SK-N-SH treated with all-trans-retinoic acid at 6 μM for 48 hours (cell line): ENCODE measurements at regions not wholly inside any gene's neighbourhood (a gene's known extent, or its start where the extent isn't known, plus 50 kb on each side); places are given as distances from the start of the nearest gene placed in this dataset.

ENCODE experiments used
- ATAC-seq: fragments of 200-7000 bp; cut with Tn5 transposase; 3 replicates; pipeline ENCODE4 v1.9.1; 2020; ENCODE audit warnings: mild to moderate bottlenecking, moderate library complexity
- ARNTL ChIP-seq: fragments of 450-650 bp; formaldehyde crosslinking; IDR thresholded peaks from 2 replicates; pipeline ENCODE4 v1.5.0; 2020; ENCODE audit warnings: low read depth, mild to moderate bottlenecking, moderate library complexity, borderline replicate concordance
- CREB5 ChIP-seq: fragments of 250-450 bp; sonication (Bioruptor Pico); IDR thresholded peaks from 2 replicates; pipeline ENCODE4 v1.5.1; 2020; ENCODE audit warnings: low read depth, mild to moderate bottlenecking, moderate library complexity
- CSDC2 ChIP-seq: fragments of 250-450 bp; sonication (Bioruptor Pico); IDR thresholded peaks from 2 replicates; pipeline ENCODE4 v1.5.0; 2020; ENCODE audit warnings: mild to moderate bottlenecking, moderate library complexity
- ESRRG ChIP-seq: fragments of 250-450 bp; sonication (Bioruptor Pico); IDR thresholded peaks from 2 replicates; pipeline ENCODE4 v1.6.1; 2021; ENCODE audit warnings: mild to moderate bottlenecking
- GLIS3 ChIP-seq: fragments of 250-450 bp; sonication (Bioruptor Pico); IDR thresholded peaks from 2 replicates; pipeline ENCODE4 v1.5.0; 2020; ENCODE audit warnings: mild to moderate bottlenecking, moderate library complexity
- ISL1 ChIP-seq: fragments of 250-450 bp; sonication (Bioruptor Pico); IDR thresholded peaks from 2 replicates; pipeline ENCODE4 v2.1.2; 2022; ENCODE audit warnings: mild to moderate bottlenecking, moderate library complexity
- OSR1 ChIP-seq: fragments of 250-450 bp; sonication (Bioruptor Pico); IDR thresholded peaks from 2 replicates; pipeline ENCODE4 v1.8.0; 2022; ENCODE audit warnings: moderate library complexity, mild to moderate bottlenecking, inconsistent platforms
- PATZ1 ChIP-seq: fragments of 250-450 bp; sonication (Bioruptor Pico); IDR thresholded peaks from 2 replicates; pipeline ENCODE4 v1.8.0; 2020; ENCODE audit warnings: mild to moderate bottlenecking, moderate library complexity, borderline replicate concordance
- PPARA ChIP-seq: fragments of 250-450 bp; sonication (Bioruptor Pico); IDR thresholded peaks from 2 replicates; pipeline ENCODE4 v1.5.0; 2020; ENCODE audit warnings: mild to moderate bottlenecking, borderline replicate concordance
- RARB ChIP-seq: fragments of 250-450 bp; sonication (Bioruptor Pico); IDR thresholded peaks from 2 replicates; pipeline ENCODE4 v1.8.0; 2021; ENCODE audit warnings: mild to moderate bottlenecking, moderate library complexity
- SNAI2 ChIP-seq: fragments of 250-450 bp; sonication (Bioruptor Pico); IDR thresholded peaks from 2 replicates; pipeline ENCODE4 v1.5.0; 2020; ENCODE audit warnings: mild to moderate bottlenecking, moderate library complexity
- TCF4 ChIP-seq: fragments of 250-450 bp; sonication (Bioruptor Pico); IDR thresholded peaks from 2 replicates; pipeline ENCODE4 v1.8.0; 2021; ENCODE audit warnings: mild to moderate bottlenecking, moderate library complexity, borderline replicate concordance
- ZC3H10 ChIP-seq: fragments of 250-450 bp; sonication (Bioruptor Pico); IDR thresholded peaks from 2 replicates; pipeline ENCODE4 v1.5.1; 2021; ENCODE audit warnings: mild to moderate bottlenecking, moderate library complexity
- ZFP3 ChIP-seq: fragments of 250-450 bp; sonication (Bioruptor Pico); IDR thresholded peaks from 2 replicates; pipeline ENCODE4 v1.5.0; 2020; ENCODE audit warnings: mild to moderate bottlenecking, moderate library complexity
- ZFP30 ChIP-seq: fragments of 450-650 bp; formaldehyde crosslinking; IDR thresholded peaks from 2 replicates; pipeline ENCODE4 v1.5.0; 2022; ENCODE audit warnings: mild to moderate bottlenecking, moderate library complexity
- ZNF565 ChIP-seq: fragments of 450-650 bp; formaldehyde crosslinking; conservative IDR thresholded peaks from 2 replicates; pipeline ENCODE4 v1.5.0; 2020; ENCODE audit warnings: low read depth, mild to moderate bottlenecking, moderate library complexity
- ZNF70 ChIP-seq: fragments of 450-650 bp; formaldehyde crosslinking; IDR thresholded peaks from 2 replicates; pipeline ENCODE4 v1.5.0; 2020; ENCODE audit warnings: mild to moderate bottlenecking, moderate library complexity
- ZNF8 ChIP-seq: fragments of 450-650 bp; formaldehyde crosslinking; IDR thresholded peaks from 2 replicates; pipeline ENCODE4 v1.5.0; 2020; ENCODE audit warnings: mild to moderate bottlenecking, moderate library complexity
- TF ChIP-seq, protein P1 (sequence below): fragments of 250-450 bp; sonication (Bioruptor Pico); IDR thresholded peaks from 2 replicates; pipeline ENCODE4 v1.8.0; 2021; ENCODE audit warnings: low read depth, mild to moderate bottlenecking, moderate library complexity, borderline replicate concordance

DNA sequence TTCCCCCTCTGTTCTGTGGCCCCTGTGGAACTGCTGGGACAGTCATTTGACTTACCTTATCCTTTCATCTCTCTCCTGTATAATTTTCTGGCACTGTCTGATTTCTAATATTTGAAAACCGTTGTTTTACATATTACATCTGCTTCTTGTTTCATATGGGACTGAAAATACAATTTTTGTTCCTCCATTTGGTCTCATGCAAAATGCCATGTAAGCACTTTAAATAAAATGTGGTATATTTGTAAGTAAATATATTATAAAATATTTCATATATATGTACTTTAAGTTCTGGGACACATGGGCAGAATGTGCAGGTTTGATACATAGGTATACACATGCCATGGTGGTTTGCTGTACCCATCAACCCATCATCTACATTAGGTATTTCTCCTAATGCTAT lies 93.9 kb upstream of the PLPPR5 start:
- TF ChIP-seq ZNF70 (CRISPR knock-in tag) (no peak), ESRRG (CRISPR knock-in tag) (no peak), ARNTL (CRISPR knock-in tag) (no peak), ZFP3 (CRISPR knock-in tag) (no peak), ISL1 (CRISPR knock-in tag) (no peak), ZNF8 (CRISPR knock-in tag) (no peak), CSDC2 (CRISPR knock-in tag) (no peak), ZC3H10 (no peak), GLIS3 (CRISPR knock-in tag) (no peak), SNAI2 (CRISPR knock-in tag) (no peak)
- ATAC-seq = no peak

DNA sequence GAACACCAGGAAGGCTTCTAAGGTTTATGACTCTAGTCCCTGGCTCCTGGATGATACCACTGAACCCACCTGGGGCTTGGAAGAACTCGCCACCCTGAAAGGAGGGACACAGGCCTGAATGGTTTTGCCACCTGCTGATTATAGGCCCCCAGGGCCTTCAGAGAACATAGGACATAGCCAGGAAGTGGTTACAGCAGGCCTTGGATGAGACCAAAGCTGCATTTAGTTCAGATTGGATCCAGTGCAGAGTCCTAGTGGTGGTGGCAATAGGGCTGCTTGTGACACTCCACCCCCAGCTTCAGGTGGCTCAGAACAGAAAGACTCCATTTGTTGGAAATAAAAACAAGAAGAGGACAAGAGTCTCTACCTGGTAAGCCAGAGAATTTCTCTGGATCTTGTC lies 101.6 kb upstream of the PLPPR5 start:
- TF ChIP-seq ESRRG (CRISPR knock-in tag) (no peak), CSDC2 (CRISPR knock-in tag) (no peak), ISL1 (CRISPR knock-in tag) (no peak), CREB5 (no peak), ZC3H10 (no peak)
- TF ChIP-seq, all 23 proteins: peak for 0
- ATAC-seq = no peak

- ATAC-seq = no peak
- TF ChIP-seq ZNF8 (CRISPR knock-in tag) (no peak), ZNF70 (CRISPR knock-in tag) (no peak), CSDC2 (CRISPR knock-in tag) (no peak), PATZ1 (CRISPR knock-in tag) (no peak), ARNTL (CRISPR knock-in tag) (no peak), CREB5 (no peak)
- TF ChIP-seq, all 23 proteins: peak for 0
Observed at GRCh38 chr1:99107680-99108079, 103.0 kb upstream of the PLPPR5 start.

DNA sequence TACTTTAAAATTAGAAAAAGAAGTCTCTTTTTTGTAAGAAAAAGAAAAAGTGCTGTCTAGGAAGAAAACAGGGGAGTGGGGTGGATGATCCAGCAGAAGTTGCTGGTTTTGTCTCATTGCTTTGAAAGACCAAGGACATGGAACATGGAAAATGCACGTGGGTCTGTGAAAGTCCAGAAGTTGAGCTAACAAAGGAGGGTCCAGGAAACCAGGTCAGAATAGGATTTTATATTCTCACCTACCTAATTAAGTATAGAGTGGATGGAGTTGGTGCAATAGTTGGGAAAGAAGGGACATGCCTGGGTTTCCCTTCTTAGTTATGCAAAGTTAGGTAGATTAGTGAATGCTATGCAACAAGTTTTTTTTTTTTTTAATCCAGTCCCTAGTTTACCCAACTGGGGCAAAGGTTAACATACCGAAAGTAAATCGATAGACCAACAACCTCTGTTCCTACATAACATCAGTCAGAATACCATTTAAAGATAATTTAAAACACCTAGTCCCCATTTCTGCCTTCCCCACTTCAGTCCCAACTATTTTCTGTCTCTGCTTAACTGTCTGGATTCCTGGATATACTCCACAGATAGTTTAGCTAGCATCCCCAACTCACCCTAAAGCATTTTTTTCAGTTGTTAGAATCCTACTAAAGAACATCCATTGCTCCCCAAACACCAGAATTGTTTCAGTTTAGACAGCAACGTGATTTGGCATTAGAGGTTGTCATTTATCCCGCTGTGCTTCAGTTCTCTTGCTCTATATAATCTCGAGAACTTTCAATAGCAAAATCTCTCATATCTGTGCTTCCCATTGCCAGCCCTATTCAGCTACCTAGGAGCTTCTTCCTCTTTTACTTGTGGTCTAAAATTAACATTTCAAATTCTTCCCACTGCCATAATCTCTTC lies 105.7 kb upstream of the PLPPR5 start:
- TF ChIP-seq RARB (CRISPR knock-in tag) = no peak
- no peak for ATAC-seq

DNA sequence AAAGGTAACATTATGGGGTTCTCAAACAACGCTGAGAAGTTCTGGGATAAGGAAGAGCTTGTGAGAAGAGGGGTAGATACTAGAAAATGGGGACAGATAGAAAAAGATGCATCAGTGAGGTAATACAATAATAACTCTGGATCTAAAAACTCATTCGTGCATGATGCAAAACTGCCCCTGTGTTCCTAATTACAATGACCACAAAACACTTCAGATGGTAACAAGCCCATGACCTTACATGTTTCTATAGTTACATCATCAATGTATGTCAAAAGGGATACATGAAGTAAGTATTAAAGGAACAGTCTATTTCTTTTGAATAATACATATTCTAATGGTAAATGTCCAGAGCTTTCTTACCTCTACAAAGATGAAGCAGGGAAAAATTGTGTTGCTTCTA lies 110.6 kb upstream of the PLPPR5 start:
- TF ChIP-seq OSR1 (CRISPR knock-in tag) (no peak), RARB (CRISPR knock-in tag) (no peak), CSDC2 (CRISPR knock-in tag) (no peak), ARNTL (CRISPR knock-in tag) (no peak), ZFP3 (CRISPR knock-in tag) (no peak), ZNF565 (no peak), ESRRG (CRISPR knock-in tag) (no peak), ZFP30 (CRISPR knock-in tag) (no peak), ZC3H10 (no peak), TCF4 (no peak), GLIS3 (CRISPR knock-in tag) (no peak), PPARA (CRISPR knock-in tag) (no peak), SNAI2 (CRISPR knock-in tag) (no peak), ZNF70 (CRISPR knock-in tag) (no peak)
- TF ChIP-seq, protein P1, sequence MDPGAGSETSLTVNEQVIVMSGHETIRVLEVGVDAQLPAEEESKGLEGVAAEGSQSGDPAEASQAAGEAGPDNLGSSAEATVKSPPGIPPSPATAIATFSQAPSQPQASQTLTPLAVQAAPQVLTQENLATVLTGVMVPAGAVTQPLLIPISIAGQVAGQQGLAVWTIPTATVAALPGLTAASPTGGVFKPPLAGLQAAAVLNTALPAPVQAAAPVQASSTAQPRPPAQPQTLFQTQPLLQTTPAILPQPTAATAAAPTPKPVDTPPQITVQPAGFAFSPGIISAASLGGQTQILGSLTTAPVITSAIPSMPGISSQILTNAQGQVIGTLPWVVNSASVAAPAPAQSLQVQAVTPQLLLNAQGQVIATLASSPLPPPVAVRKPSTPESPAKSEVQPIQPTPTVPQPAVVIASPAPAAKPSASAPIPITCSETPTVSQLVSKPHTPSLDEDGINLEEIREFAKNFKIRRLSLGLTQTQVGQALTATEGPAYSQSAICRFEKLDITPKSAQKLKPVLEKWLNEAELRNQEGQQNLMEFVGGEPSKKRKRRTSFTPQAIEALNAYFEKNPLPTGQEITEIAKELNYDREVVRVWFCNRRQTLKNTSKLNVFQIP (CRISPR knock-in tag) = no peak
- no peak for ATAC-seq
